ENCODE measurements at regions not wholly inside any gene's neighbourhood (a gene's known extent, or its start where the extent isn't known, plus 50 kb on each side); places are given as distances from the start of the nearest gene placed in this dataset.

- TF ChIP-seq CTCF (IDR thresholded peaks at IDR 0.05) (no peak), EZH2 (IDR thresholded peaks at IDR 0.05; ENCODE audit: borderline replicate concordance, insufficient read depth, low read depth, low read length, poor library complexity, severe bottlenecking) (no peak)
These were observed 81.8 kb upstream of the SGIP1 start for GRCh38 chr1:66452162-66452561.

Measured in B cell (primary cell).